Epithelial cell of prostate (primary cell): ENCODE measurements at regions not wholly inside any gene's neighbourhood (a gene's known extent, or its start where the extent isn't known, plus 50 kb on each side); places are given as distances from the start of the nearest gene placed in this dataset.
A peak's percentile ranks its signal among the peaks of the same experiment; 100 is the strongest.

Source experiments
- DNase-seq: peaks from one replicate; pipeline ENCODE4 v3.0.0-alpha.2; 2011; ENCODE audit warnings: low read depth, low spot score
- H3K27ac ChIP-seq: fragments of 450-650 bp; 2 replicates; pipeline ENCODE4 v1.5.1; 2017; ENCODE audit warnings: mild to moderate bottlenecking

- DNase-seq, result no peak
Observed at GRCh38 chr2:217399291-217399690, 539.4 kb upstream of the TNP1 start.

GRCh38 chr2:217398860-217399259 is 539.0 kb upstream of the TNP1 start:
- H3K27ac ChIP-seq, result no peak overlapping the region
- no peak for DNase-seq

More at GRCh38 chr2:217399291-217399690, 539.4 kb upstream of the TNP1 start:
- H3K27ac ChIP-seq, result no peak overlapping the region

- H3K27ac ChIP-seq, result no peak overlapping the region
Observed at GRCh38 chr2:217398101-217398500, 538.2 kb upstream of the TNP1 start.

GRCh38 chr2:217396586-217396985 is 536.7 kb upstream of the TNP1 start:
- no peak overlapping the region for H3K27ac ChIP-seq
- DNase-seq, result no peak

More at GRCh38 chr2:217398101-217398500, 538.2 kb upstream of the TNP1 start:
- DNase-seq, result no peak

GRCh38 chr2:217396165-217396564 is 536.3 kb upstream of the TNP1 start:
- H3K27ac ChIP-seq, result peak overlapping the region; percentile 2
- no peak for DNase-seq

GRCh38 chr2:217394510-217395351 is 534.9 kb upstream of the TNP1 start:
- peak; percentile 86 for DNase-seq
- peak overlapping the region; percentile 85 for H3K27ac ChIP-seq

- peak; percentile 78 for DNase-seq
- peak overlapping the region; percentile 85 for H3K27ac ChIP-seq
Observed at GRCh38 chr2:217393585-217394032, 533.7 kb upstream of the TNP1 start.

- peak overlapping the region; percentile 85 for H3K27ac ChIP-seq
- no peak for DNase-seq
Observed at GRCh38 chr2:217392930-217393584, 533.2 kb upstream of the TNP1 start.

GRCh38 chr2:217387776-217388387 is 528.0 kb upstream of the TNP1 start:
- no peak for DNase-seq

GRCh38 chr2:217386041-217386440 is 526.2 kb upstream of the TNP1 start:
- H3K27ac ChIP-seq, result no peak overlapping the region
- no peak for DNase-seq

More at GRCh38 chr2:217387776-217388387, 528.0 kb upstream of the TNP1 start:
- H3K27ac ChIP-seq, result no peak overlapping the region

- DNase-seq, result no peak
- H3K27ac ChIP-seq, result no peak overlapping the region
Observed at GRCh38 chr2:217383620-217384019, 523.8 kb upstream of the TNP1 start.

GRCh38 chr2:217382794-217383193 is 522.9 kb upstream of the TNP1 start:
- DNase-seq, result no peak
- no peak overlapping the region for H3K27ac ChIP-seq

- no peak for DNase-seq
- H3K27ac ChIP-seq, result no peak overlapping the region
Observed at GRCh38 chr2:217379807-217380206, 519.9 kb upstream of the TNP1 start.

GRCh38 chr2:217372794-217373193 is 512.9 kb upstream of the TNP1 start:
- H3K27ac ChIP-seq, result no peak overlapping the region
- no peak for DNase-seq

- H3K27ac ChIP-seq, result no peak overlapping the region
- DNase-seq, result no peak
Observed at GRCh38 chr2:217371781-217372213, 511.9 kb upstream of the TNP1 start.

- H3K27ac ChIP-seq, result peak overlapping the region; percentile 4
- DNase-seq, result peak; percentile 95
Observed at GRCh38 chr2:217370391-217370790, 510.5 kb upstream of the TNP1 start.

GRCh38 chr2:217367464-217367863 is 507.6 kb upstream of the TNP1 start:
- no peak for DNase-seq
- H3K27ac ChIP-seq, result peak overlapping the region; percentile 76

- peak; percentile 29 for DNase-seq
- peak overlapping the region; percentile 76 for H3K27ac ChIP-seq
Observed at GRCh38 chr2:217366966-217367365, 507.1 kb upstream of the TNP1 start.

GRCh38 chr2:217366266-217366895 is 506.5 kb upstream of the TNP1 start:
- no peak for DNase-seq

GRCh38 chr2:217365656-217366055 is 505.8 kb upstream of the TNP1 start:
- H3K27ac ChIP-seq, result no peak overlapping the region
- no peak for DNase-seq

More at GRCh38 chr2:217366266-217366895, 506.5 kb upstream of the TNP1 start:
- peak overlapping the region; percentile 76 for H3K27ac ChIP-seq
